ENCODE measurements at regions not wholly inside any gene's neighbourhood (a gene's known extent, or its start where the extent isn't known, plus 50 kb on each side); places are given as distances from the start of the nearest gene placed in this dataset.

- intact Hi-C loops (cut with DNase I; ENCODE audit: low total_unique reads): no loop called here
- no peaks in the 10 kb centered on the region for H3K36me3 ChIP-seq
- H3K4me3 ChIP-seq: no peak overlapping the region
- H3K9me3 ChIP-seq: no peaks in the 10 kb centered on the region
- H3K4me1 ChIP-seq: no peaks in the 10 kb centered on the region
- TF ChIP-seq, protein P1, sequence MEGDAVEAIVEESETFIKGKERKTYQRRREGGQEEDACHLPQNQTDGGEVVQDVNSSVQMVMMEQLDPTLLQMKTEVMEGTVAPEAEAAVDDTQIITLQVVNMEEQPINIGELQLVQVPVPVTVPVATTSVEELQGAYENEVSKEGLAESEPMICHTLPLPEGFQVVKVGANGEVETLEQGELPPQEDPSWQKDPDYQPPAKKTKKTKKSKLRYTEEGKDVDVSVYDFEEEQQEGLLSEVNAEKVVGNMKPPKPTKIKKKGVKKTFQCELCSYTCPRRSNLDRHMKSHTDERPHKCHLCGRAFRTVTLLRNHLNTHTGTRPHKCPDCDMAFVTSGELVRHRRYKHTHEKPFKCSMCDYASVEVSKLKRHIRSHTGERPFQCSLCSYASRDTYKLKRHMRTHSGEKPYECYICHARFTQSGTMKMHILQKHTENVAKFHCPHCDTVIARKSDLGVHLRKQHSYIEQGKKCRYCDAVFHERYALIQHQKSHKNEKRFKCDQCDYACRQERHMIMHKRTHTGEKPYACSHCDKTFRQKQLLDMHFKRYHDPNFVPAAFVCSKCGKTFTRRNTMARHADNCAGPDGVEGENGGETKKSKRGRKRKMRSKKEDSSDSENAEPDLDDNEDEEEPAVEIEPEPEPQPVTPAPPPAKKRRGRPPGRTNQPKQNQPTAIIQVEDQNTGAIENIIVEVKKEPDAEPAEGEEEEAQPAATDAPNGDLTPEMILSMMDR (IDR thresholded peaks at IDR 0.05): no peak
- no peak for DNase-seq
- no peak overlapping the region for H3K27ac ChIP-seq
- H3K27me3 ChIP-seq: no peaks in the 10 kb centered on the region
These were observed 99.6 kb downstream of the SLC25A47 start for GRCh38 chr14:100422556-100423316.

DNA sequence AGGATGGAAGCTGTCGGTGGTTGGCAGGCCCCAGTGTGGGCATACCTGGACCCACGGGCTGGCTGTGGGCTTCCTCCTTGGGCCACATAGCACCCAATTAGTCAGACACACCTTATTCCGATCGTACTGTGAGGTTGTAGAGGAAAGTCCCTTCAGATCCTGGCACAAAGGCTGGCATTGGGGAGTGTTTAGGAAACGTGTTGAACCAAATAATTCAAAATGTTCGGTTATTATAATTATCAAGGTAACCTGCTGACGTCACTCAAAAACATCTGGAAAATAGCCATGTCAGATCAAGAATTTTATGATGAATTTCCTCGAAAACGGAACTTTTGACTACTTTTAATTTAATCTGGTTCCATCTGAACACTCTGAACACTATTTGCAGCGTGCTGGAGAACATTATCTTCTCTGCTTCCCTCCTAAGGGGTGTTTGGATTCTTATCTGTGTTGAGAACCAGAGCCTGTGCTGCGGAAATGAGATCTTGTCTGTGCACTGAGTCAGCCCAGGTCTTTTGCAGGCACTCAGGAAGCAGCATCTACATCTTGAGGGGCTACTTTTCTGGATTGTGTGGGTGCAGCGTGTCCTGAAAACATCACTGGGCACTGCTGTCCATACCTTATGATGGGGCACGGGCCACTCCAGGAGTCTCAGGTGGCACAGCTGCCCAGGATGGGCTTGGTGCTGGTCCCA lies 100.3 kb downstream of the SLC25A47 start:
- H3K4me3 ChIP-seq: no peak overlapping the region
- no peak for DNase-seq
- no peaks in the 10 kb centered on the region for H3K9me3 ChIP-seq
- TF ChIP-seq, protein P1 (IDR thresholded peaks at IDR 0.05): no peak
- intact Hi-C loops (cut with DNase I; ENCODE audit: low total_unique reads): no loop called here
- H3K27me3 ChIP-seq: no peaks in the 10 kb centered on the region
- H3K4me1 ChIP-seq: no peaks in the 10 kb centered on the region
- no peaks in the 10 kb centered on the region for H3K36me3 ChIP-seq
- H3K27ac ChIP-seq: no peak overlapping the region

DNA sequence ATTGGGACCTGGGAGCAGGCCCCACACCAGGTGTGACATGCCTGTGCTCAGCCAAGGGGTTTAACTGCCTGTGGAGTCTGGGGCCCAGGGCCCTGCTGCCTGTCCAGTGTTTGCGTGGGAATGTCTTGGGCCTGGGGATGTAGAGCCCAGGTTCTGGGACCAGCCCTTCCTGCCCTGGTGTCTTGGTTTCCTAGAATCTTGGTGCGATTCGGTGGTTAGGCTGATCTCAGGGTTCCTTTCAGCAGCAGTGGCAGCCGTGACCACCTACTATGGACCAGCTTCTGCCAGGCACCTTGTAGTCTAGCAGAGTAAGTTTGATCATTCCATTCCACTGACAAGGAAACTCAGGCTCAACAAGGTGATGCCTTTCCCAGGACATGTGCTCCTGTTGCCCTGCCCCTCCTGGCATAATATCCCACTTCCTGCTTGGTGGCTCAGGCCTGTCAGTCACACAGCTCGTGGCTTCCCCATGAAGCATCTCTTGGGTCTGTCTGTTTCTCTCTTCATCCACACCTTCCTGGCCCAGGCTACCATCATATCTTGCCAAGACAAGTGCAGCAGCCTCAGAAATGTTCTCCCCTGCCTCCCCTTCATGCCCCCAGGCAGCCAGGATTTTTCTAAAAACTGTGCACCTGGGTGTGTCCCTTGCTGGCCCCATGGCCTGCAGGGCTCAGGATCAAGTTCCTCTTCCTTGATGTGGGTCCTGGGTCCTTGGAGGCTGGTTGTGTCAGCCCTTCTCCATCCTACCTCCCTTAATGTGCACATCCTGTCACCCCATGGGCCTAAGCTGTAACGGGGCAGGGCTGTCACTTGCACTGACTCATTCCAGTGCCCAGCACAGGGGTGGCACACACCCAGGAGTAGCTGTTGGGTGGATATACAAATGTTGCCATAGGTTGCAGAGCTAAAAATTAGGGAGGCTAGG lies 101.6 kb downstream of the SLC25A47 start:
- no peaks in the 10 kb centered on the region for H3K27me3 ChIP-seq
- no peak overlapping the region for H3K4me3 ChIP-seq
- H3K4me1 ChIP-seq: no peaks in the 10 kb centered on the region
- no peak overlapping the region for H3K27ac ChIP-seq
- no peaks in the 10 kb centered on the region for H3K9me3 ChIP-seq
- intact Hi-C loops (cut with DNase I; ENCODE audit: low total_unique reads): no loop called here
- DNase-seq: no peak
- no peaks in the 10 kb centered on the region for H3K36me3 ChIP-seq
- TF ChIP-seq, protein P1 (IDR thresholded peaks at IDR 0.05): no peak

DNA sequence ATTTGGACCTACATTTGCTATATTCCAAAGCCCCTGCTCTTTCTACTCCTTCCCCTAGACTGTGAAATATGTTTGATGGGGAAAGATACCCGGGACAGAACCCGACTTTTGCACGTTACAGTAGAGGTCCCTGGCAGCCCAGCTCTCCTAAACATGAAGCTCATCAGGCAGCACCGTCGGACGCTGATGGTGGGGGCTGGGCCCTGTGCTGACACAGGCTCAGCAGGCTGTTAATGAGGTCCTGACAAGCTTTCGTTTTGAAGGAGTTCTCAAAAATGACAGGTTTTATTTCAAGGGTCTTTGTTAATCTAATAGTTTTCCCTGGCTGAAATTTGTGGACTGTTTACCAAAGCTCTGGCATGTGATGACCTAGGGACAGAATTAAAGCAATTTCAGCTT lies 102.3 kb downstream of the SLC25A47 start:
- Histone ChIP-seq H3K4me1 (no peaks in the 10 kb centered on the region), H3K4me3 (no peak overlapping the region), H3K36me3 (no peaks in the 10 kb centered on the region), H3K9me3 (no peaks in the 10 kb centered on the region), H3K27ac (no peak overlapping the region), H3K27me3 (no peaks in the 10 kb centered on the region)
- TF ChIP-seq, protein P1 (IDR thresholded peaks at IDR 0.05): no peak
- intact Hi-C loops (cut with DNase I; ENCODE audit: low total_unique reads): no loop called here
- no peak for DNase-seq

DNA sequence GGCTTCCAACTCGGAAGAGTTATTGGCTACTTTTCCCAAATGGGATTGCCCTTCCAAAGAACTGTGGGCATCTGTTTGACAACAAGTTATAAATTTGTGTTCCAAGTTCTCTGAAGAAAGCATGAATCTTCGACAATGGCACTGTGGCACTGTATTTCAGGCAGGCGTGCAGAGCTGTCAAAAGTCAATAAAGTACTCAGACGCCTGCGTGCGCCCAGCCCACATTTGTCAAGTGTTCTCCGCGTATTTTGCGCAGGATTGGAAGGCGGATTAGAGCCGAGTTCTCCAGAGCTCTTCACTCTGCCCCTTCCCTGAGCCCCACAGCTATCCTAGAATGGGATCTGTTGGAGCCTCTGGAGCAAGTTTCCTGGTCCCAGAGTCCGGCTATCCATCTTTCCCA lies 103.2 kb downstream of the SLC25A47 start:
- Histone ChIP-seq H3K36me3 (no peaks in the 10 kb centered on the region), H3K9me3 (no peaks in the 10 kb centered on the region), H3K27me3 (no peaks in the 10 kb centered on the region), H3K4me1 (no peaks in the 10 kb centered on the region), H3K27ac (no peak overlapping the region), H3K4me3 (no peak overlapping the region)
- TF ChIP-seq, protein P1 (IDR thresholded peaks at IDR 0.05): no peak
- intact Hi-C loops (cut with DNase I; ENCODE audit: low total_unique reads): no loop called here
- DNase-seq: no peak
